ENCODE measurements at regions not wholly inside any gene's neighbourhood (a gene's known extent, or its start where the extent isn't known, plus 50 kb on each side); places are given as distances from the start of the nearest gene placed in this dataset.

- TF ChIP-seq, protein P1, sequence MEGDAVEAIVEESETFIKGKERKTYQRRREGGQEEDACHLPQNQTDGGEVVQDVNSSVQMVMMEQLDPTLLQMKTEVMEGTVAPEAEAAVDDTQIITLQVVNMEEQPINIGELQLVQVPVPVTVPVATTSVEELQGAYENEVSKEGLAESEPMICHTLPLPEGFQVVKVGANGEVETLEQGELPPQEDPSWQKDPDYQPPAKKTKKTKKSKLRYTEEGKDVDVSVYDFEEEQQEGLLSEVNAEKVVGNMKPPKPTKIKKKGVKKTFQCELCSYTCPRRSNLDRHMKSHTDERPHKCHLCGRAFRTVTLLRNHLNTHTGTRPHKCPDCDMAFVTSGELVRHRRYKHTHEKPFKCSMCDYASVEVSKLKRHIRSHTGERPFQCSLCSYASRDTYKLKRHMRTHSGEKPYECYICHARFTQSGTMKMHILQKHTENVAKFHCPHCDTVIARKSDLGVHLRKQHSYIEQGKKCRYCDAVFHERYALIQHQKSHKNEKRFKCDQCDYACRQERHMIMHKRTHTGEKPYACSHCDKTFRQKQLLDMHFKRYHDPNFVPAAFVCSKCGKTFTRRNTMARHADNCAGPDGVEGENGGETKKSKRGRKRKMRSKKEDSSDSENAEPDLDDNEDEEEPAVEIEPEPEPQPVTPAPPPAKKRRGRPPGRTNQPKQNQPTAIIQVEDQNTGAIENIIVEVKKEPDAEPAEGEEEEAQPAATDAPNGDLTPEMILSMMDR (IDR thresholded peaks at IDR 0.05; ENCODE audit: low read depth, low read length) = no peak
- TF ChIP-seq EZH2phosphoT487 (IDR thresholded peaks at IDR 0.05; ENCODE audit: low read depth) = no peak
Observed at GRCh38 chr20:62551407-62552323, 75.9 kb upstream of the GATA5 start.
